ENCODE measurements at regions not wholly inside any gene's neighbourhood (a gene's known extent, or its start where the extent isn't known, plus 50 kb on each side); places are given as distances from the start of the nearest gene placed in this dataset.

DNA sequence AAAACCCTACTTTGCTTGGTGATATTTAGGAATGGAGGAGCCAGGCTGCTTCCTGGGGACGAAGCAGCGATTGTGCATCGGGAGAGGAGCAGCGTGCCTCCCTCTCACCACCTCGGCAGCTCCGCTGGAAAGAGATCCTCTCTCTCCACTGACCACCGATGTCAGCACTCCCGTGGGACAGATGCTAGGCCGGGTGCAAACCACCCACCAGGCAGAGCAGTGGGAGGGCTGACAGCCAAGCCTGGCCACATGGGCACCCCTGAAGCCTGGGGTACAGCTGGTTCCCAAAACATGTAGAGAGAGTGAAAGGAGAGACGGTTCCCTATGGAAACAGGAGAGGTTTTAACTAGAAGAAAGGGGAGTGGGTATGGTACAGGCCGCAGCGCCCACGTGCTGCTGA, 220.0 kb downstream of the ANKRD60 start:
- H3K4me3 ChIP-seq, result no peak overlapping the region
- no peak for DNase-seq

DNA sequence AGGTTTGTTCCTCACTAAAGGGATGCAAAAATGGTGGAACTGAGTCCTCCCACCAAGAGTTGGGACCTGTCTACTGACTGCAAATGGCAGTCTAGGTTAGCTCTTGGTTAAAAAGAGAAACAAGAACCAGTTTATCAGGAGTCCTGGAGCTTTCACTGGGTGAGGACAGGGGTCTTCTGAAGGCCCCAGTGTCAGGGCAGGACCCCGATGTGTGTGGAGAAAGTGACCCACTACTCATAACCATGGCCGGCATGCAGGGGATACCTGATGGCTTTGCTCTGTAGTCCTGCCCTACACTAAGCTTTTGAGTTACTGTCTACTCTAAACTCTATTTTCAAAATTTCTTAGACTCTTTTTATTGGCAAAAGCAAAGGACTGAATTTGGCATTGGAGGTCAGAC, 220.5 kb downstream of the ANKRD60 start:
- no peaks in the 10 kb centered on the region for H3K9me3 ChIP-seq
- no peak overlapping the region for H3K4me3 ChIP-seq
- no peaks in the 10 kb centered on the region for H3K36me3 ChIP-seq
- no peak for TF ChIP-seq POLR2A (IDR thresholded peaks at IDR 0.05)
- TF ChIP-seq, protein P1, sequence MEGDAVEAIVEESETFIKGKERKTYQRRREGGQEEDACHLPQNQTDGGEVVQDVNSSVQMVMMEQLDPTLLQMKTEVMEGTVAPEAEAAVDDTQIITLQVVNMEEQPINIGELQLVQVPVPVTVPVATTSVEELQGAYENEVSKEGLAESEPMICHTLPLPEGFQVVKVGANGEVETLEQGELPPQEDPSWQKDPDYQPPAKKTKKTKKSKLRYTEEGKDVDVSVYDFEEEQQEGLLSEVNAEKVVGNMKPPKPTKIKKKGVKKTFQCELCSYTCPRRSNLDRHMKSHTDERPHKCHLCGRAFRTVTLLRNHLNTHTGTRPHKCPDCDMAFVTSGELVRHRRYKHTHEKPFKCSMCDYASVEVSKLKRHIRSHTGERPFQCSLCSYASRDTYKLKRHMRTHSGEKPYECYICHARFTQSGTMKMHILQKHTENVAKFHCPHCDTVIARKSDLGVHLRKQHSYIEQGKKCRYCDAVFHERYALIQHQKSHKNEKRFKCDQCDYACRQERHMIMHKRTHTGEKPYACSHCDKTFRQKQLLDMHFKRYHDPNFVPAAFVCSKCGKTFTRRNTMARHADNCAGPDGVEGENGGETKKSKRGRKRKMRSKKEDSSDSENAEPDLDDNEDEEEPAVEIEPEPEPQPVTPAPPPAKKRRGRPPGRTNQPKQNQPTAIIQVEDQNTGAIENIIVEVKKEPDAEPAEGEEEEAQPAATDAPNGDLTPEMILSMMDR (IDR thresholded peaks at IDR 0.05), result no peak
- DNase-seq, result peak in 1 of 2 donors; percentile 8
- intact Hi-C loops (cut with DNase I; ENCODE audit: low total_unique reads), result no loop called here
- H3K27ac ChIP-seq, result peak overlapping the region; percentile 73 to 82
- H3K4me1 ChIP-seq, result peaks cover 8% of the 10 kb centered on the region in 2 donors
- H3K27me3 ChIP-seq, result no peaks in the 10 kb centered on the region

More for the DNA sequence above, 220.0 kb downstream of the ANKRD60 start:
- Histone ChIP-seq H3K36me3 (no peaks in the 10 kb centered on the region), H3K27ac (peak overlapping the region; percentile 73 to 82), H3K4me1 (peaks cover 8% of the 10 kb centered on the region in 2 donors), H3K9me3 (no peaks in the 10 kb centered on the region), H3K27me3 (no peaks in the 10 kb centered on the region)
- intact Hi-C loops (cut with DNase I; ENCODE audit: low total_unique reads), result no loop called here
- TF ChIP-seq, protein P1 (IDR thresholded peaks at IDR 0.05), result no peak
- TF ChIP-seq POLR2A (IDR thresholded peaks at IDR 0.05), result no peak

DNA sequence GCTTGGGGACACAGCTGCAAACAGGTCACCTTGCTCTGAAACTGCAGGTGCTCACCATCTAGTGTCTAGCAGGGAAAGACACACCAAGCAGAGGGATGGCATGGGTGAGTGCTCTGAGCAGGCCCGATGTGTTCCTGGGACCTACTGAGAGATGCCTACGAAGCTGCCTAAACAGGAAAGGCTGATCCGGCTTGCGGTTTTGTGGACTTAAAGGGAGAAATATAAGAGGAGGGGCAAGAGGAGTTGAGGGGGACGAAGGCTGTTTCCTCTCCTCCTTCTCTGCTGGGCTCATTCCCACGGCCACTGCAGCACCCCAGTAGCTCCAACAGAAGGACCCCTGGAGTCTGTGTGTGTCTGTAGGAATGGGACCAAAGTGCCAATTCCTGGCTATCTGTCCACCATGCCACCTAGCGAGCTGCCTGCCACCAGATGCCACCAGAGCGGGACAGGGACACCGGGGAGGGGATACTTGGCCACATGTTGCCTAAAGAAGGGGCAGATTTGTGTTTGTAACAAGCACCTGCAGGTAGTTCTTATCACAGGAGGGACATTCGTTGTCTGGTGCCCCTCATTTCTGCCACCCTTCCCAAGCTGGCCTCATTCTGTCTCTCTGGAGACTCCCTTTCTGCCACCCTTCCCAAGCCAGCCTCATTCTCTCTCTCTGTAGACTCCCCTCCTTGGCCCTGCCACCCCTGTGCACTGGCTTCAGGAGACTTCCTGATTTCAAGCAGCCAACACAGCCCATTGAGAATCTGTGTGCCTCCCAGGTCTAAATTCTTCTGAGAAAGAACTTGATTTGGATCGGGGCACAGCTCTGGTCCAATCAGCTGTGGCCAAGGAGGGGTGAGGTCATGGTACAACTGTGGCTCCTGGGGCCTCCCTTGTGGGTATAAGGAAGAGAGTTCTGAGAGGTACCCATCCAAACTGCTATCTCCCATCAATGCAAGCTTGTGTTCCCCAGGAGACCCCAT, 221.8 kb downstream of the ANKRD60 start:
- peak in 1 of 2 donors; percentile 13 for DNase-seq
- no peak overlapping the region for H3K4me3 ChIP-seq

DNA sequence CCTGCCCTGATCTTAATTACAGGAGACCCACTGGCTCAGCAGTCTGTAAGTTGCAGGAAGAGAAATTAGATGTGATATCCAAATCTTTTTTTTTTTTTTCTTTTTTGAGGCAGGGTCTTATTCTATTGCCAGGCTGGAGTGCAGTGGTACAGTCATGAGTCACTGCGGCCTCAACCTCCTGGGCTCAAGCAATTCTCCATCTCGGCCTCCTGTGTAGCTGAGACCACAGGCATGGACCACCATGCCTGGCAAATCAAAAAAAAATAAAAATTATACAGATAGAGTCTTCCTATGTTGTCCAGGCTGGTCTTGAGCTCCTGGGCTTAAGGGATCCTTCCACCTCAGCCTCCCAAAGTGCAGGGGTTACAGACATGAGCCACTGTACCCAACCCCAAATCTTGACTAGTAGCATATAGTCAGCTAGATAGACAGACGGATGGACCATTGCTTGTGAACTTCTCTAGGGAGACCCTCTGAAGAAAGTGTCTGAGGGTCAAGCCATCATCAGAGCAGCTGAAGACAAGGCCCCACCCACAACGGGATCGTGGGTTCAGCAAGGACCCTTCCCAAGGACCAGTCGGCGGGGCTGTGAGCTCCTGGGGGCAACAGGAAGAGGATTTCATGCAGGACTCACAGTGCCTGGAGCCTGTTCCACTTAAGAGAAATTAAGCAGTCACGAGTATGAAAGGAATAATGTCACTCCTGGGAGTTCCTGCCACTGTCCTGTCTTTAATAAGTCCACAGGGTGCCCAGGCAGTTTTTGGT, 222.7 kb downstream of the ANKRD60 start:
- Histone ChIP-seq H3K27me3 (no peaks in the 10 kb centered on the region), H3K4me1 (peaks cover 8% of the 10 kb centered on the region in 2 donors), H3K9me3 (no peaks in the 10 kb centered on the region), H3K27ac (no peak overlapping the region), H3K36me3 (no peaks in the 10 kb centered on the region), H3K4me3 (no peak overlapping the region)
- peak in 1 of 2 donors; percentile 8 for DNase-seq
- TF ChIP-seq, protein P1 (IDR thresholded peaks at IDR 0.05), result no peak
- TF ChIP-seq POLR2A (IDR thresholded peaks at IDR 0.05), result no peak
- intact Hi-C loops (cut with DNase I; ENCODE audit: low total_unique reads), result no loop called here

More for the DNA sequence above, 221.8 kb downstream of the ANKRD60 start:
- Histone ChIP-seq H3K27me3 (no peaks in the 10 kb centered on the region), H3K4me1 (peaks cover 8% of the 10 kb centered on the region in 2 donors), H3K27ac (peak overlapping the region in 1 of 2 donors; percentile 82), H3K36me3 (no peaks in the 10 kb centered on the region), H3K9me3 (no peaks in the 10 kb centered on the region)
- intact Hi-C loops (cut with DNase I; ENCODE audit: low total_unique reads), result no loop called here
- TF ChIP-seq POLR2A (IDR thresholded peaks at IDR 0.05), result no peak
- TF ChIP-seq, protein P1 (IDR thresholded peaks at IDR 0.05), result no peak

All from uterus (tissue), 3 donors.